ENCODE measurements at regions not wholly inside any gene's neighbourhood (a gene's known extent, or its start where the extent isn't known, plus 50 kb on each side); places are given as distances from the start of the nearest gene placed in this dataset.

DNA sequence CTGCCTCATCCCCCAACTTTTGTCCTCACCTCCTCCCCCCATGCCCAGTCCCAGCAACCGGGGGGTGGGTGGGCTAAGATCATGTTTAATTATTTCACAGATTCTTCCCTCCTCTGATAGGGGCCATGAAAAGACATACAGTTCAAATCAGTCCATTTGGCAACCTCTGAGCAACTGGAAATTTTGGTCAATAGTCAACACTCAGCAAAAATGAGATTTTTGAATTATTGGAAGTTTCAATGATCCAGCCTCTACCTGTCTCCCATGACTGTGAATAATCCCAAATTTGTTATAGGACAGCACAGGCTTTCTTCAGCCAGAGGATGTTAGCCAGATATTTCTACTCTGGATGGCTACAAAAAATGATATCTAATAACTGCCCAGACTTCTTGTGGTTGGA lies 549.9 kb downstream of the TNS1 start:
- TF ChIP-seq CTCF (IDR thresholded peaks at IDR 0.05): no peak
- no peak for TF ChIP-seq EZH2 (IDR thresholded peaks at IDR 0.05; ENCODE audit: borderline replicate concordance, insufficient read depth, low read depth, low read length, poor library complexity, severe bottlenecking)
